DOHH2 (cell line): ENCODE measurements at regions not wholly inside any gene's neighbourhood (a gene's known extent, or its start where the extent isn't known, plus 50 kb on each side); places are given as distances from the start of the nearest gene placed in this dataset.

Experiments
- CTCF ChIP-seq: fragments of 200-600 bp; sonication (generic); IDR thresholded peaks from one replicate; pipeline ENCODE4 v1.5.1; 2014; ENCODE audit warnings: antibody characterized with exemption, mild to moderate bottlenecking, low read depth, low read length; ENCODE audit not compliant: poor library complexity, severe bottlenecking
- EZH2phosphoT487 ChIP-seq: fragments of 200-600 bp; sonication (generic); IDR thresholded peaks from 2 replicates; pipeline ENCODE4 v1.6.1; 2017; ENCODE audit warnings: borderline replicate concordance, mild to moderate bottlenecking, antibody characterized with exemption, low read length, moderate library complexity, mixed read lengths

- TF ChIP-seq CTCF (no peak), EZH2phosphoT487 (no peak)
These were observed 168.1 kb downstream of the DHX15 start for GRCh38 chr4:24416293-24416692.
